H1 (cell line): ENCODE measurements at regions not wholly inside any gene's neighbourhood (a gene's known extent, or its start where the extent isn't known, plus 50 kb on each side); places are given as distances from the start of the nearest gene placed in this dataset.

Experiments used
- NANOG ChIP-seq: IDR thresholded peaks from 2 replicates; pipeline ENCODE4 v1.6.1; 2011; ENCODE audit warnings: low read length, low read depth, mild to moderate bottlenecking, inconsistent platforms; ENCODE audit not compliant: insufficient read depth, poor library complexity, severe bottlenecking
- PHF8 ChIP-seq: fragments of 200-600 bp; sonication (generic); conservative IDR thresholded peaks from 2 replicates; pipeline ENCODE4 v1.7.1; 2012; ENCODE audit warnings: low read depth, mild to moderate bottlenecking, inconsistent platforms, low read length, moderate library complexity
- TF ChIP-seq, protein P1 (sequence below): IDR thresholded peaks from 2 replicates; pipeline ENCODE4 v1.6.1; 2011; ENCODE audit warnings: low read length, improper control_type of control experiment

DNA sequence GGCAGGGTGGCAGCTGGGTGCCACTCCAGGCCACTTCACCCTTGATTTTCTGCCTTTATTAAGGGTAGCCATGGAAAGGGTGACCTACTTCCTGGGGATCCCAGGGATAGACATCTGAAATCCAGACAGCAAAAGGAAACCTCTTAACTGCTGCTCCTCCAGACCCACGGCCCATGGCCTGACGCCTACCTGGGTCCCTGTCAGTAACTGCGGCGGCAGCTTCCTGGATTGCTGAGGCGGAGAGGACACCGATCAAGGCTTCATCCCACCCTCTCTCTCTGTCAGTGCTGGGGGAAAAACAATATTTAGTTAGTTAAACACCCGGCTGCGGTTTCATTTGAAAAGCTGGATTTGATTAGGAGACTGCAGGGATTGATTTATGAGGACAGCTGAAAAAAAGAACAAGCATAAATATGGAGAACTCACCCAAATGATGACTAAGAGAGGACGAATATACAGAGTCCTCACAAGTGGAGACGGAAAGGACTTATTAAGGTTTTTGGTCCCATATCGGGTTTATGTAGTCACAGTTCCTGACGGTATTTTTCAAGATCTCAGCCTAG, 158.7 kb upstream of the KLF4 start (continued):
- TF ChIP-seq PHF8 (no peak), NANOG (no peak)
- TF ChIP-seq, protein P1, sequence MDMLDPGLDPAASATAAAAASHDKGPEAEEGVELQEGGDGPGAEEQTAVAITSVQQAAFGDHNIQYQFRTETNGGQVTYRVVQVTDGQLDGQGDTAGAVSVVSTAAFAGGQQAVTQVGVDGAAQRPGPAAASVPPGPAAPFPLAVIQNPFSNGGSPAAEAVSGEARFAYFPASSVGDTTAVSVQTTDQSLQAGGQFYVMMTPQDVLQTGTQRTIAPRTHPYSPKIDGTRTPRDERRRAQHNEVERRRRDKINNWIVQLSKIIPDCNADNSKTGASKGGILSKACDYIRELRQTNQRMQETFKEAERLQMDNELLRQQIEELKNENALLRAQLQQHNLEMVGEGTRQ = no peak
